H4 (cell line): ENCODE measurements at regions not wholly inside any gene's neighbourhood (a gene's known extent, or its start where the extent isn't known, plus 50 kb on each side); places are given as distances from the start of the nearest gene placed in this dataset.

ENCODE experiments used
- DNase-seq: peaks from one replicate; pipeline ENCODE4 v3.0.0-alpha.2; 2015; ENCODE audit warnings: low spot score

DNA sequence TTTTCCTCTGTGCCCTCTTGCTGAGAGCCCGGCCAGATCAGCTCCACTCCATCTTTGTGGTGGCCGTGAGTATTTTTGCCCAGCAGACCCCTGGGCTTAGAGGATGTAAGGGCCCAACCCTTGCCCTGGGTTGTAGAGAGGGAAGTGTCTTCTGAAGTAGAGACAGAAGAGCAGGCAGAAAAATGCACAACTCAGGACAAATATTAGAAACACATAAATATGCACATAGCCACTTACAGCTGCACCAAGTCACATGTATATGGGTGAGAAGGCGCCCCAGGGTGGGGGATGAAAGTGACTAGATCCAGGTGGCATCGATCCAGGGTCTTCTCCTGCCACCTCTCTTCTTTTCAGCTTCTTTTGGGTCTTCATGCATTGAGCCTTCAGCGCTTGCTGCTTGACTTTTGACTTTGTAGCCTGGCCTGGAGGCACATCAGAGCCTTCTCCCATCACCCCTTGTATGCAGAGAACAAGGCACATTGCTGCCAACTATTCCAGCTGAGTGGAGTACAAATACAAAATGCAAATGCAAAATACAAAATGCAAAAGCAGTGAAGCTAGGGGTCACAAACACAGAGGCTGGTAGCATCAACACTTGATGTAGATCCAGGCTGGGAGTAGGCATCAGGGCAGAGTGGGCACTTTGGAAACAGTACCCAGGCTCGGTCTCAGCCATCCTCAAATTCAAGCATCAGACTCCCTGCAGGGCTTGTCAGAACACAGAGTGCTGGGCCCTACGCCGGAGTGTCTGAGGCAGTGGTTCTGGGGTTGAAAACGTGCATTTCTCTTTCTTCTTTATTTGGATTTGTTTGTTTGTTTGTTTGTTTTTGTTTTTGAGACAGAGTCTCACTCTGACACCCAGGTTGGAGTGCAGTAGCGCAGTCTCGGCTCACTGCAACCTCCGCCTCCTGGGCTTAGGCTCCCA is 133.0 kb downstream of the ASB7 start:
- DNase-seq, result no peak

- peak; percentile 72 for DNase-seq
These were observed 134.8 kb downstream of the ASB7 start for GRCh38 chr15:100737214-100737613.

GRCh38 chr15:100738614-100739013 is 136.2 kb downstream of the ASB7 start:
- DNase-seq, result no peak

DNA sequence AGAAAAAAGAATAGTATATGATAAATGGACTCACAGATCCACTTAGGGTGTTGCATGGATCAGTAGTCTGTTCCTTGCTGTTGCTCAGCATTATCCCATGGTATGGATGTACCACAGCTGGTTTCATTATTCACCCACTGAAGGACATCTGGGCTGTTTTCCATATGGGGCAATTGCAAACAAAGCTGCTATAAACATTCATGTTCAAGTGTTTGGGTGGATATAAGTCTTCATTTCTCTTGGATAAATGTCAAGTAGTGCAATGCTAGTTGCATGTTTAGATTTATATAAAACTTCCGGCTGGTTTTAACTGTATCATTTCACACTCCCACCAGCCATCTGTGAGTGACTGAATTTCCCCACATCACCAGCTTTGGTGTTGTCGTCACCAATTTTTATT is 137.7 kb downstream of the ASB7 start:
- DNase-seq, result peak; percentile 53

DNA sequence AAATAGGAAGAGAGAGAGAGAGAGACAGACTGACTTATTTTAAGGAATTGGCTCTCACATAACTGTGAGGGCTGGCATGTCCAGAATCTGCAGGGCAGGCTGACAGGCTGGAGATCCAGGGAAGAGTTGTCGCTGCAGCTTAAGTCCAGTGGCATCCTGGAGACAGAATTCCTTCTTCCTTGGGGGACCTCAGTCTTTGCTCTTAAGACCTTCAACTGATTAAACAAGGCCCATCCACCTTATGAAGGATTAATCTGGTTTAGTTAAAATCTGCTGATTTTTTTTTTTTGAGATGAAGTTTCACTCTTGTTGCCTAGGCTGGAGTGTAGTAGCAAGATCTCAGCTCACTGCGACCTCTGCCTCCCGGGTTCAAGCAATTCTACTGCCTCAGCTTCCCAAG is 128.0 kb upstream of the ALDH1A3 start:
- DNase-seq, result no peak

DNA sequence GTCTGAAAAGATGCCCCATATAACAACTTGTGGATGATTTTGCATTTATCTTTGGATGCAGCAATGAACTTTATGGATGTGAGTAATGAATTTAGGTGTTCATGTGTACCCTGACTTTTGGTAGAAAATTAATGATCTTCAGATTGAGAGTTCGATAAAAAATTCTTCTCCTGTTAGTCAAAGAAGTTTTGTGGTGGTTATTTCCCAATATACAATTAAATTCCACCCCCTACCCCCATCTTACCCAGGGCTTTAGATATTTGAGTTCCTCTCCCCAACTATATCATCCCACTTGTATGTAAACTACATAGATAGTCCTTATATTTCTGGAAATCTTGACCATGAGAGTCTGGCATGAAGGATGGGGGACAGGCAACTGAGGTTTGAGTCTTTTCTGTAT is 126.1 kb upstream of the ALDH1A3 start:
- DNase-seq, result no peak

DNA sequence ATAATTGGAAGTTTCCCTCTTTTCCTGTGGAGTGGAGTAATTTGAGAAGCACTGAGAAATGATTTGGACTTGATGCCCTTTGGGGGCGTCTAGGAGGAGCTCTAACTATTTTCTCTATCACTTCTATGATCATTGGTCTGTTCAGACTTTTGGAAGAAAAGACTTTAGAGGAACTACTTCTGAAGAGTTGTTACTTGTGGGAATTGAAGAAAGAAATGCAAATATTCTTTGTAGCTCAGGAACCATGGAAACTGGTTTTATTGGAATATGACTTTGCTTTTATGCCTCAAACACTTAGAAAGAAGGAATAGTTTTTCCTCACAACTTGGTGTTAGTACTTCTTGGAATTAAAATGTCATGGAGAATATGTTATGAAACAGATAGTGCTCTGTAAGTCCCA is 122.0 kb upstream of the ALDH1A3 start:
- no peak for DNase-seq

GRCh38 chr15:100758555-100758954 is 121.1 kb upstream of the ALDH1A3 start:
- no peak for DNase-seq

GRCh38 chr15:100759106-100759505 is 120.5 kb upstream of the ALDH1A3 start:
- peak; percentile 65 for DNase-seq

GRCh38 chr15:100759698-100760356 is 119.8 kb upstream of the ALDH1A3 start:
- DNase-seq, result peak; percentile 73

DNA sequence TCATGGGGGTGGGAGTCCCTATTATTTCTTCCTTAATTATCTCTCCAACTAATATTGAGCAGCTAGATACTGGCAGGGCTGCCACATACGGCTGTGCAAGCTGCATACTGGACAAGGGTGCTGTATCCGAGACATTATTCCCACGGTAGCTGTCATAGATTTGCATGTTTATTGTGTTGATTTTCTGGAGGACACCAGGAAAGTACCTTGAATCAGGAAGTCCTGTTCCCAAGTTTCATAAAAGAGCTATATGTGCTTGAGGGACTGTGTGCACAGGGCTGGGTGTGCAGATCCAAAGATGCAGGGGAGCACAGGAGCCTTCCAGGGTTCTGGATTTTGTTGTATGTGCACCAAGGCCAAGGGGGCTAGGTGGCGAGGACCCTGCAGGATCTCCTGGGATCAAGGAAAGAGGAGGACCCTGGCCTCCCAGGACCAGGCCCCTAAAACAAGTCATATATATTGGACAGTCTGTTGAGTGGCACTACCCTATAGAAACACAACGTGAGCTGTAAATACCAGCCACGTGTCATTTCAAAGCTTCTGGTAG is 119.2 kb upstream of the ALDH1A3 start:
- DNase-seq, result no peak

GRCh38 chr15:100761290-100761935 is 118.2 kb upstream of the ALDH1A3 start:
- no peak for DNase-seq

DNA sequence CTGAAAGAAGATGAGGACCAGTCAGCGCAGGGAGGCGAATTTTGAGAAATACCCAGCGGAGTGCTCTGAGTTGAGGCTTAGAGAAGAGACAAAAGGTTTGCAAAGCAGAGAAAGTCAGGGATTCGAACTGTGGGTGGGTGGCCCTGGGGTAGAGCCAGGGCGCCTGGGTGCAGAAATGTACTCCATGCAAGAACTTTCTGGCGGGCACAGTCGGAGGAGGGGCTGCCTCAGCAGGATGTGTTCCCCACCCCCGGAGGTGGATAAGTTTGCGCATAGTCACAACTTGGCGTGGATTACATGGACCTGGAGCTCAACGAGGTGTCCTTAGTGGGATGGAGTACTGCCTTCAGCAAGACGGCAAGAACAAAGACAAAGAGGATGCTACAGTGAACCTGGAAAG is 117.3 kb upstream of the ALDH1A3 start:
- DNase-seq, result no peak

- no peak for DNase-seq
These were observed 116.5 kb upstream of the ALDH1A3 start for GRCh38 chr15:100762913-100763834.

DNA sequence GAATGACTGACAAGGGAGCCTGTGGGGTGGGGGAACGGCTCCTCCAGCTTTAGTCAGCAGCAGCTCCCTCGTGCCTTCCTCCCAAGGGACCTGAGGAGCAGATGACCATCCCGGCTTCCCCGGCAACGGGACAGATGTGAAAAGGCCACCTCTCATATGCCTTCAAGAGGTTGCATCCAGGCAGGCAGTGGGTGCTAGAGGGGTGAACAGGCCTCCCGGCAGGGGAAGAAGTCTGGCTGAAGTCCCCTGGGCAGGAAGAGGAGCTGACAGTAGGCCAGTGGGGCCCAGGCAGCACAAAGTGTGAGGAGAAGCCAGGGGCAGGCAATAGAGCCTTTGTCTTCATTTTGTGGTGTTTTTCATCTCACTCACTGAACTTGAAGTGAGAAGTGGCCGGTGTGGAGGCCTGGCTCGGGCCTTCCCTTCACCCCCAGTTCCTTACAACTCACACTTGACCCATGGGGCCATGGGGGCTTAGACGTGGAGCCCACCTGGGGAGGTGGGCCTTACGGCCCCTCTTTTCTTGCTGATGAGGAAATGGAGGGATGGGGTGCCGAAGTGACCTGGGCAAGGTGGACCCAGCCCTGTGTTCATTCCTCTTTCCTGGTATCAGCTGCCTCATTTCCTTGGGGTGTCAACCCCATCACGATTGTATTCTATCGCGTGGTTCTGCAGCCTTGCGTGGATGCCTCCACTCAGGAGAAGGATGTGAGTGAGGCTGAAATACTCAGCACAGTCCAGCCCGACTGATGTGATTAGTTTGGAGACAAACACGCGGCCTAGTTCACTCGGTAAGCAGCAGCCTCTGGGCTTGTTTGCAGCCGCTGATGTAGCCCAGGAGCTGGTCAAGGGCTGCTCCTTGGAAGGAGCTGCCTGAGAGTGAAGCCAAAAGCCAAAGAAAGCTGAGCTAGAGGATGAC is 115.5 kb upstream of the ALDH1A3 start:
- DNase-seq, result no peak

- DNase-seq, result peak; percentile 94
These were observed 114.7 kb upstream of the ALDH1A3 start for GRCh38 chr15:100764778-100765466.

GRCh38 chr15:100765467-100766241 is 114.0 kb upstream of the ALDH1A3 start:
- no peak for DNase-seq

GRCh38 chr15:100766243-100767000 is 113.2 kb upstream of the ALDH1A3 start:
- DNase-seq, result no peak
